ENCODE measurements at regions not wholly inside any gene's neighbourhood (a gene's known extent, or its start where the extent isn't known, plus 50 kb on each side); places are given as distances from the start of the nearest gene placed in this dataset.
"Not testable (repeated sequence)": the region's sequence is repeated elsewhere in the genome, so short reads cannot be mapped to it uniquely, and the experiment has no call there.

- H3K27ac ChIP-seq, result no peak overlapping the region
- DNase-seq (ENCODE audit: low spot score in 2 of 2), result no peak
- intact Hi-C loops (cut with DNase I), result no loop called here
- no peaks in the 10 kb centered on the region for H3K36me3 ChIP-seq
- H3K4me1 ChIP-seq, result no peaks in the 10 kb centered on the region
- no peak overlapping the region for H3K4me3 ChIP-seq
- H3K27me3 ChIP-seq, result no peaks in the 10 kb centered on the region
- no peaks in the 10 kb centered on the region for H3K9me3 ChIP-seq
- TF ChIP-seq CTCF (IDR thresholded peaks at IDR 0.05), result no peak
These were observed 320.4 kb upstream of the CCNH start for GRCh38 chr5:87732875-87733768.

GRCh38 chr5:87729781-87730180, 317.1 kb upstream of the CCNH start:
- no peak for TF ChIP-seq CTCF (IDR thresholded peaks at IDR 0.05)
- Histone ChIP-seq H3K9me3 (no peaks in the 10 kb centered on the region), H3K27me3 (no peaks in the 10 kb centered on the region), H3K4me1 (no peaks in the 10 kb centered on the region), H3K36me3 (no peaks in the 10 kb centered on the region), H3K4me3 (no peak overlapping the region), H3K27ac (no peak overlapping the region)
- intact Hi-C loops (cut with DNase I), result no loop called here
- DNase-seq (ENCODE audit: low spot score in 2 of 2), result no peak

DNA sequence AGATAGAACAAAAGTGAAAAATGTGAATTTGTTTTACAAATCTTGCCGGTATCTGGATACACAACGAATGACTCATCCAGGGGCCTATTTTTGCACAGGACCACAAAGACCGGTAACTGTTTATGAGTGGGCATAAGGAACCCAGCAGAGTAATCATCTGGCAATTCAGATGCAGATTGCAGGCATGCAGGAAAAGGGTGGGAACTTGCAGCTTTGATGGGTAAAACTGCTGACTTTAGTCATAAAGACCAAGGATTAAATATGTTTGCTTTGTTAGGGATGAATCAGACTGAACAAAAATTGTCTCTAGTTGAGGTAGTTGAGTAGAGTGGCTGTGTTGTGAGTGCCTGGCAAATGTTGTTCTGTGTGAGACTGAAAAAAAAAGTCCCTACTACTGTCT, 309.6 kb upstream of the CCNH start:
- no peak for TF ChIP-seq CTCF (IDR thresholded peaks at IDR 0.05)
- Histone ChIP-seq H3K4me3 (no peak overlapping the region), H3K4me1 (no peaks in the 10 kb centered on the region), H3K27me3 (no peaks in the 10 kb centered on the region), H3K27ac (no peak overlapping the region), H3K9me3 (no peaks in the 10 kb centered on the region), H3K36me3 (no peaks in the 10 kb centered on the region)
- no peak for DNase-seq (ENCODE audit: low spot score in 2 of 2)
- intact Hi-C loops (cut with DNase I), result no loop called here

DNA sequence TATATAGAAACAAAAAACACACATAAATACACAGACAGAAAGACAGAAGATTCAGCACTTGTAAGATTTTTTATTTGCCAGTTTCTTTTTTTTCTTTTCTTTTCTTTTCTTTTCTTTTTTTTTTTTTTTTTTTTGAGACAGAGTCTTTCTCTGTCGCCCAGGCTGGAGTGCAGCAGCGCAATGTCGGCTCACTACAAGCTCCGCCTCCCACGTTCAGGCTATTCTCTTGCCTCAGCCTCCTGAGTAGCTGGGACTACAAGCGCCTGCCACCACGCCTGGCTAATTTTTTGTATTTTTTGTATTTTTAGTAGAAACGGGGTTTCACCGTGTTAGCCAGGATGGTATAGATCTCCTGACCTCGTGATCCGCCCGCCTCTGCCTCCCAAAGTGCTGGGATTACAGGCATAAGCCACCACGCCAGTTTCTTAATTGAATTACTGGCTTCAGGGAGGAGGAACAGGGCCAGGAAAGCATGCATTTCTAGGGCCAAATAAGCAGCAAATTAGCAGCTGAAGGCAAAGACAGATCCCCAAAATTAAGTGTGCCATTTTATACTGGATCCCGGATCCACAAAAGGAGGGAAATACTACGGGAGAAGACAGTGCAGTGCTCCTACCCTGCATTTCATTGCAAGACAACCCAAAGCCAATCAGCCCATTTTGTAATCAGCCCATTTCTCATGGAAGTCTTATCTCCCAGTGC, 305.6 kb upstream of the CCNH start:
- H3K27me3 ChIP-seq; intact Hi-C loops (cut with DNase I); H3K4me3 ChIP-seq; H3K27ac ChIP-seq; H3K4me1 ChIP-seq; DNase-seq (ENCODE audit: low spot score in 2 of 2); H3K36me3 ChIP-seq; H3K9me3 ChIP-seq: not testable (repeated sequence)

GRCh38 chr5:87717761-87718160, 305.0 kb upstream of the CCNH start:
- no peak for TF ChIP-seq CTCF (IDR thresholded peaks at IDR 0.05)
- intact Hi-C loops (cut with DNase I), result no loop called here
- H3K36me3 ChIP-seq, result no peaks in the 10 kb centered on the region
- no peak overlapping the region for H3K27ac ChIP-seq
- DNase-seq (ENCODE audit: low spot score in 2 of 2), result no peak
- no peaks in the 10 kb centered on the region for H3K9me3 ChIP-seq
- no peak overlapping the region for H3K4me3 ChIP-seq
- no peaks in the 10 kb centered on the region for H3K27me3 ChIP-seq
- no peaks in the 10 kb centered on the region for H3K4me1 ChIP-seq

- no peak for DNase-seq (ENCODE audit: low spot score in 2 of 2)
- intact Hi-C loops (cut with DNase I), result no loop called here
- no peak overlapping the region for H3K4me3 ChIP-seq
- no peak for TF ChIP-seq CTCF (IDR thresholded peaks at IDR 0.05)
- H3K36me3 ChIP-seq, result no peaks in the 10 kb centered on the region
- H3K27me3 ChIP-seq, result no peaks in the 10 kb centered on the region
- H3K4me1 ChIP-seq, result no peaks in the 10 kb centered on the region
- no peaks in the 10 kb centered on the region for H3K9me3 ChIP-seq
- H3K27ac ChIP-seq, result no peak overlapping the region
These were observed 293.1 kb upstream of the CCNH start for GRCh38 chr5:87705876-87706275.

Data from ascending aorta (tissue), 2 donors.